ENCODE measurements at regions not wholly inside any gene's neighbourhood (a gene's known extent, or its start where the extent isn't known, plus 50 kb on each side); places are given as distances from the start of the nearest gene placed in this dataset.

DNA sequence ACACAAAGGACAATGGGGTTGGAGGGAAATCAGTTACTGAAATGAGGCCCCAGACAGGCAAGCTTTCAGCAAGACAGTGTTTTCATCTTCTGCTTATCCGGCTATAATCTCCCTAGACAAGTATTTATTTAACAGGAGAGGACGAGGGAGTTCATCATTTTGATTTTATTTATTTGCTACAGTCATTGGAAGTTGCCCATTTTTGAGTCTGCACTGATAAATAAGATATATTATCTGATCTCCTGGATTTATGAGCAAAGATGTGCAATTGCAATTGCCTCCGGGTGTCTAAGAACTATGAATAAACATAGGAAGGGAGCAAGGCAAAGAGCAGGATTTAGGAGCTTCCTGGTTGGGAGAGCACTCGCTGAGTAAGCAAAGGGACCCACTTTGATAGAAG, 263.2 kb upstream of the EDA2R start:
- Mint-ChIP-seq H3K9me3 (peaks cover 3% of the 10 kb centered on the region), H3K36me3 (ENCODE audit: low read depth) (no peaks in the 10 kb centered on the region), H3K4me1 (no peaks in the 10 kb centered on the region), H3K4me3 (no peak overlapping the region), H3K27ac (peak overlapping the region in 2 of 3 experiments; percentile 15 to 44), H3K27me3 (ENCODE audit: low read depth) (no peaks in the 10 kb centered on the region)
- no peak for TF ChIP-seq CTCF (IDR thresholded peaks at IDR 0.05; ENCODE audit: unreplicated experiment in 3 of 3)

GRCh38 chrX:66900886-66901285, 262.0 kb upstream of the EDA2R start:
- H3K9me3 Mint-ChIP-seq = peaks cover 3% of the 10 kb centered on the region
- no peak overlapping the region for H3K27ac Mint-ChIP-seq
- no peak for TF ChIP-seq CTCF (IDR thresholded peaks at IDR 0.05; ENCODE audit: unreplicated experiment in 3 of 3)
- no peaks in the 10 kb centered on the region for H3K27me3 Mint-ChIP-seq (ENCODE audit: low read depth)
- H3K4me3 Mint-ChIP-seq = no peak overlapping the region
- H3K36me3 Mint-ChIP-seq (ENCODE audit: low read depth) = no peaks in the 10 kb centered on the region
- H3K4me1 Mint-ChIP-seq = no peaks in the 10 kb centered on the region

DNA sequence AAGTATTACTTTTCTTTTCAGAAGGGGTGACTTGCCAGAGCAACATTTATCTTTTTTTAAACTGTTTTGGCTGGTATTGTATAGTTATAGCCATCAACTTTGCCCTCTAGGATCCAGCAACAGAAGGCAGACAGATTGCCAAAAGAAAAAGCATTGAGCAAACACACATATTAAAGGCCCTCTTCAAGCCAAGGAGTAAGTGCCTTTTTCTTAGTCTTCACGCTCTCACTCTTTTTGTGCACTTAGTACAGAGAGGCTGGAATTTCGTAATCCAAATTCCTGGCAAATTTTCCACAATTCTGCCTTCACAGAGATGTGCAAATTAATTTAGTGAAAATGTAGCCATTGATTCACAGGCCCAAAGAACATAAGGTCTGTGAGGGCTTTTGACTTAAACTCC, 253.1 kb upstream of the EDA2R start:
- no peak overlapping the region for H3K4me3 Mint-ChIP-seq
- H3K36me3 Mint-ChIP-seq (ENCODE audit: low read depth) = no peaks in the 10 kb centered on the region
- H3K27ac Mint-ChIP-seq = no peak overlapping the region
- no peaks in the 10 kb centered on the region for H3K27me3 Mint-ChIP-seq (ENCODE audit: low read depth)
- peaks cover 4% of the 10 kb centered on the region for H3K4me1 Mint-ChIP-seq
- H3K9me3 Mint-ChIP-seq = peaks cover 2% of the 10 kb centered on the region
- no peak for TF ChIP-seq CTCF (IDR thresholded peaks at IDR 0.05; ENCODE audit: unreplicated experiment in 3 of 3)

- no peaks in the 10 kb centered on the region for H3K36me3 Mint-ChIP-seq (ENCODE audit: low read depth)
- H3K9me3 Mint-ChIP-seq = peaks cover 2% of the 10 kb centered on the region
- no peak overlapping the region for H3K4me3 Mint-ChIP-seq
- H3K27ac Mint-ChIP-seq = no peak overlapping the region
- no peak for TF ChIP-seq CTCF (IDR thresholded peaks at IDR 0.05; ENCODE audit: unreplicated experiment in 3 of 3)
- peaks cover 4% of the 10 kb centered on the region for H3K4me1 Mint-ChIP-seq
- H3K27me3 Mint-ChIP-seq (ENCODE audit: low read depth) = no peaks in the 10 kb centered on the region
Observed at GRCh38 chrX:66889418-66889817, 250.5 kb upstream of the EDA2R start.

DNA sequence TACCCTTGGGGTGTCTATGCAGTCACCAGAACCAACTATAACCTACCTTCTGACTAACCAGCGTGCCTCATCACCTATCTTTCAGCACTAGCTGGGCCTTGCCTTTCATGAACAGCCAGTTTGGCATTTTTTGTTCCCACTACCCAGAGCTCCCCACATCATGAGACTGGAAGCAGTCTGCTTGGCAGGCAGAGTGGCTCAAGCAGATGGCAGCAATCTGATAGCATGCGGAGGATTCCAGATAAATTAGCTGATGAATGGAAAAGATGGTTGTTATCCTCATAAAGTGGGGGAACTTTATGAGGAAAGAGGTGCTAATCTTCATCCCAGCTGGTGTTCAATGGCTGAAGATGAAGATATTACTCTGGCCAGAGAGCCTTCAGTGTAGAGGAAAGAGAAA, 243.2 kb upstream of the EDA2R start:
- Mint-ChIP-seq H3K27me3 (ENCODE audit: low read depth) (no peaks in the 10 kb centered on the region), H3K36me3 (ENCODE audit: low read depth) (no peaks in the 10 kb centered on the region), H3K4me3 (no peak overlapping the region), H3K27ac (no peak overlapping the region), H3K4me1 (no peaks in the 10 kb centered on the region), H3K9me3 (no peaks in the 10 kb centered on the region)
- no peak for TF ChIP-seq CTCF (IDR thresholded peaks at IDR 0.05; ENCODE audit: unreplicated experiment in 3 of 3)

GRCh38 chrX:66876776-66877175, 237.9 kb upstream of the EDA2R start:
- Mint-ChIP-seq H3K4me1 (no peaks in the 10 kb centered on the region), H3K27me3 (ENCODE audit: low read depth) (no peaks in the 10 kb centered on the region), H3K36me3 (ENCODE audit: low read depth) (no peaks in the 10 kb centered on the region), H3K9me3 (no peaks in the 10 kb centered on the region), H3K4me3 (no peak overlapping the region), H3K27ac (no peak overlapping the region)
- TF ChIP-seq CTCF (IDR thresholded peaks at IDR 0.05; ENCODE audit: unreplicated experiment in 3 of 3) = no peak
